Liver (tissue), 8 donors: ENCODE measurements at regions not wholly inside any gene's neighbourhood (a gene's known extent, or its start where the extent isn't known, plus 50 kb on each side); places are given as distances from the start of the nearest gene placed in this dataset.
A peak's percentile ranks its signal among the peaks of the same experiment; 100 is the strongest.

ENCODE experiments used
- DNase-seq: peaks from one replicate; pipeline ENCODE4 v3.0.0-alpha.2; 2017; ENCODE audit warnings: low spot score
- H3K27ac ChIP-seq, 2 donors: one replicate each; pipeline ENCODE4 v1.7.0; 2013; ENCODE audit warnings: inconsistent platforms in 2 of 2, low read length in 2 of 2, control low read depth in 1 of 2, low read depth in 1 of 2, mild to moderate bottlenecking in 1 of 2
- H3K27me3 ChIP-seq, 4 donors: one replicate each; pipeline versions ENCODE4 v1.6.1 to v1.7.0; 2013; ENCODE audit warnings: low read length in 3 of 4, inconsistent platforms in 1 of 4, mild to moderate bottlenecking in 1 of 4, moderate library complexity in 1 of 4; ENCODE audit not compliant: control insufficient read depth in 4 of 4, insufficient read depth in 4 of 4
- H3K36me3 ChIP-seq, 4 donors: one replicate each; pipeline versions ENCODE4 v1.6.1 to v1.7.0; 2013; ENCODE audit warnings: low read length in 3 of 4, mild to moderate bottlenecking in 3 of 4, low read depth in 1 of 4, moderate library complexity in 1 of 4; ENCODE audit not compliant: control insufficient read depth in 4 of 4, insufficient read depth in 3 of 4
- H3K4me1 ChIP-seq, 4 donors: one replicate each; pipeline versions ENCODE4 v1.6.1 to v1.7.0; 2013; ENCODE audit warnings: low read length in 3 of 4, mild to moderate bottlenecking in 3 of 4, moderate library complexity in 1 of 4; ENCODE audit not compliant: control insufficient read depth in 4 of 4, insufficient read depth in 4 of 4
- H3K4me3 ChIP-seq, 3 donors: one replicate each; pipeline versions ENCODE4 v1.6.1 to v1.7.0; 2013; ENCODE audit warnings: low read length in 3 of 3, control low read depth in 1 of 3, low read depth in 1 of 3, mild to moderate bottlenecking in 1 of 3
- H3K9ac ChIP-seq, 2 donors: one replicate each; pipeline ENCODE4 v1.7.0; 2013; ENCODE audit warnings: low read length in 2 of 2, mild to moderate bottlenecking in 2 of 2, moderate library complexity in 2 of 2, control low read depth in 1 of 2, low read depth in 1 of 2
- H3K9me3 ChIP-seq, 4 donors: one replicate each; pipeline versions ENCODE4 v1.6.1 to v1.7.0; 2013; ENCODE audit warnings: low read length in 3 of 4; ENCODE audit not compliant: control insufficient read depth in 4 of 4
- EGR1 ChIP-seq, 2 donors: IDR thresholded peaks; 2 replicates each; pipeline ENCODE4 v1.6.1; 2016 to 2018; ENCODE audit warnings: antibody characterized with exemption in 2 of 2, low read depth in 2 of 2
- GABPA ChIP-seq, 2 donors: IDR thresholded peaks in 1 of 2; conservative IDR thresholded peaks in 1 of 2; 2 replicates each; pipeline ENCODE4 v1.6.1; 2016; ENCODE audit warnings: antibody characterized with exemption in 2 of 2, mild to moderate bottlenecking in 1 of 2, moderate library complexity in 1 of 2
- HNF4A ChIP-seq, 2 donors: conservative IDR thresholded peaks; 2 replicates each; pipeline ENCODE4 v1.6.1; 2016; ENCODE audit warnings: antibody characterized with exemption in 2 of 2, mild to moderate bottlenecking in 2 of 2
- HNF4G ChIP-seq: IDR thresholded peaks from 2 replicates; pipeline ENCODE4 v1.6.1; 2016; ENCODE audit warnings: antibody characterized with exemption
- NR2F2 ChIP-seq: IDR thresholded peaks from 2 replicates; pipeline ENCODE4 v1.6.1; 2016; ENCODE audit warnings: antibody characterized with exemption
- RXRA ChIP-seq, 2 donors: IDR thresholded peaks; 2 replicates each; pipeline ENCODE4 v1.6.1; 2017 to 2018; ENCODE audit warnings: antibody characterized with exemption in 2 of 2, mild to moderate bottlenecking in 1 of 2
- SP1 ChIP-seq: IDR thresholded peaks from 2 replicates; pipeline ENCODE4 v1.6.1; 2018; ENCODE audit warnings: antibody characterized with exemption, mild to moderate bottlenecking
- YY1 ChIP-seq: IDR thresholded peaks from 2 replicates; pipeline ENCODE4 v1.6.1; 2016; ENCODE audit warnings: antibody characterized with exemption, mild to moderate bottlenecking
- WGBS: extraction: QIAGEN DNeasy Blood & Tissue Kit; methylation state at CpG from one replicate; pipeline ENCODE4 v1.1.7; 2013; 5-methylcytosine and 5-hydroxymethylcytosine counted together
- TF ChIP-seq, protein P1 (sequence below): fragments of 150-350 bp; IDR thresholded peaks from 2 replicates; pipeline ENCODE4 v1.5.1; 2017; ENCODE audit warnings: improper control_type of control experiment, low read depth, low read length; ENCODE audit not compliant: missing input control
- TF ChIP-seq, protein P2 (sequence below): IDR thresholded peaks from 2 replicates; pipeline ENCODE4 v1.6.1; 2016; ENCODE audit warnings: antibody characterized with exemption
- TF ChIP-seq, protein P3 (sequence below): IDR thresholded peaks from 2 replicates; pipeline ENCODE4 v1.6.1; 2016; ENCODE audit warnings: antibody characterized with exemption
- TF ChIP-seq, protein P4 (sequence below): IDR thresholded peaks from 2 replicates; pipeline ENCODE4 v1.6.1; 2016; ENCODE audit warnings: antibody characterized with exemption
- donor health status: healthy.
- donor health status: healthy.
- donor health status: healthy.
- donor health status: healthy.
- donor health status: healthy.

DNA sequence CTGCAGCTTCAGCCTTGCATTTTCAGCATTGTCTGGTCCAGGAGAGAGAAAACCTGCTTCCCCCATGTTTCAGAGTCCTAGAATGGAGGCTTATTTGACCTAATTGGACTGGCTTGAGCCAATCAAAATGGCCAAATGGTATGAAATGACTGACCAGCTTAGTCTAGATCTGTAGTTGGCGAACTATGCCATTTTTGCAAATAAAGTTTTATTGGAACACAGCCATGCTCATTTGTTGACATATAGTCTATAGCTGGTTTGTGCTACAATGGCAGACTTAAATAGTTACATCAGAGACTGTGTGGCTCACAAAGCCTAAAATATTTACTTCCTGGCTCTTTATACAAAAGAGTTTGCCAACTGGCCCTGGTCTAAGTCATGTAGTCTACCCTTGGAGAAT, 180.8 kb downstream of the HS3ST3B1 start:
- Histone ChIP-seq H3K4me1 (no peaks in the 10 kb centered on the region), H3K4me3 (no peak overlapping the region), H3K27me3 (no peaks in the 10 kb centered on the region), H3K36me3 (peaks cover 0 to 2% (median 0%) of the 10 kb centered on the region in 4 donors), H3K9me3 (no peaks in the 10 kb centered on the region), H3K9ac (no peak overlapping the region), H3K27ac (no peak overlapping the region)
- DNase-seq = no peak
- WGBS = 94% methylated on average over 1 of the region's 1 CpG
- TF ChIP-seq HNF4G = no peak

DNA sequence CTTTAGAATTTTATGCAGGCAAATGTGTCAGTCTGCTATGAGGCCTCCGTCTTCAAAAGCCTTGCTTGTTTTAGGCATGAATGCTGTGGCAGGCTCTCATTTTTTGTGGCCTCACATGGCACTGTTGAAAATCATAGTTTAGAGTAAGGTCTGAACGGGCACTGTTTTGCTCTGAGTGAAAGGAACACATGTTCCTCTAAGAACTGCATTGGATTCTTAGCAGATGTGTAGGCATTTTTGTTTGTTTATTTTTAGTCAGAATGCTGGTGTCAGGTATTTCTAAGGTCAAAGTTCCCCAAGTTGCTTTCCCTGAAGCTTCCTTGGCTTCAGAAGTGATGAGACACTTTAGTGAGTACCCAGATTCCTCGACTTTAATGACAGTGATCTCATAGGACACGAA, 173.7 kb downstream of the HS3ST3B1 start:
- Histone ChIP-seq H3K27me3 (no peaks in the 10 kb centered on the region), H3K9ac (no peak overlapping the region), H3K36me3 (peaks cover 0 to 3% (median 0%) of the 10 kb centered on the region in 4 donors), H3K27ac (no peak overlapping the region), H3K4me1 (no peaks in the 10 kb centered on the region), H3K4me3 (no peak overlapping the region), H3K9me3 (no peaks in the 10 kb centered on the region)
- TF ChIP-seq SP1 = no peak
- TF ChIP-seq, protein P1, sequence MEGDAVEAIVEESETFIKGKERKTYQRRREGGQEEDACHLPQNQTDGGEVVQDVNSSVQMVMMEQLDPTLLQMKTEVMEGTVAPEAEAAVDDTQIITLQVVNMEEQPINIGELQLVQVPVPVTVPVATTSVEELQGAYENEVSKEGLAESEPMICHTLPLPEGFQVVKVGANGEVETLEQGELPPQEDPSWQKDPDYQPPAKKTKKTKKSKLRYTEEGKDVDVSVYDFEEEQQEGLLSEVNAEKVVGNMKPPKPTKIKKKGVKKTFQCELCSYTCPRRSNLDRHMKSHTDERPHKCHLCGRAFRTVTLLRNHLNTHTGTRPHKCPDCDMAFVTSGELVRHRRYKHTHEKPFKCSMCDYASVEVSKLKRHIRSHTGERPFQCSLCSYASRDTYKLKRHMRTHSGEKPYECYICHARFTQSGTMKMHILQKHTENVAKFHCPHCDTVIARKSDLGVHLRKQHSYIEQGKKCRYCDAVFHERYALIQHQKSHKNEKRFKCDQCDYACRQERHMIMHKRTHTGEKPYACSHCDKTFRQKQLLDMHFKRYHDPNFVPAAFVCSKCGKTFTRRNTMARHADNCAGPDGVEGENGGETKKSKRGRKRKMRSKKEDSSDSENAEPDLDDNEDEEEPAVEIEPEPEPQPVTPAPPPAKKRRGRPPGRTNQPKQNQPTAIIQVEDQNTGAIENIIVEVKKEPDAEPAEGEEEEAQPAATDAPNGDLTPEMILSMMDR = no peak
- no peak for DNase-seq
- WGBS = 92% methylated on average over 4 of the region's 4 CpGs

DNA sequence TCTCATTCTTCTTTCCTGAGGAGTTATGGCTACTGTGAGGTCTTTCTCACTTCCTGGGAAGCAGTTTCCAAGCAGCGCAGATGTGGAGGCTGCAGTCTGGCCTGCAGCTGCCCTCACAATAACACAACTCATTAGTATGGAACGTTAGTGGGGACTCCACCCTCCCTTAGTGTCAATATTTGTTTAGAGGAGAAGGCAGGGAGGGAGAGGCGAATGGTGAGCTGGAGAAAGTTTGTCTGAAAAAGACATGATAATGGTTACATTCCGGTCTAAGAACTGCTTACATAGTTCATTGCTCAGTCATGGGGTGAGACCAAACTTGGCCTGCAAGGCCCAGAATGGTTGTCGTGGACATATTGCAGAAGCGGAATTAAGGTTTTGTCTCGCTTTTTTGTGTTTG, 170.2 kb downstream of the HS3ST3B1 start:
- Histone ChIP-seq H3K4me1 (no peaks in the 10 kb centered on the region), H3K36me3 (peaks cover 0 to 2% (median 0%) of the 10 kb centered on the region in 4 donors), H3K27me3 (no peaks in the 10 kb centered on the region), H3K9me3 (no peaks in the 10 kb centered on the region), H3K4me3 (no peak overlapping the region), H3K27ac (no peak overlapping the region), H3K9ac (no peak overlapping the region)
- DNase-seq = no peak
- TF ChIP-seq SP1 = peak; percentile 11
- TF ChIP-seq, protein P2, sequence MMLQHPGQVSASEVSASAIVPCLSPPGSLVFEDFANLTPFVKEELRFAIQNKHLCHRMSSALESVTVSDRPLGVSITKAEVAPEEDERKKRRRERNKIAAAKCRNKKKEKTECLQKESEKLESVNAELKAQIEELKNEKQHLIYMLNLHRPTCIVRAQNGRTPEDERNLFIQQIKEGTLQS = no peak
- TF ChIP-seq, protein P3, sequence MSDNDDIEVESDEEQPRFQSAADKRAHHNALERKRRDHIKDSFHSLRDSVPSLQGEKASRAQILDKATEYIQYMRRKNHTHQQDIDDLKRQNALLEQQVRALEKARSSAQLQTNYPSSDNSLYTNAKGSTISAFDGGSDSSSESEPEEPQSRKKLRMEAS = no peak
- no peak for TF ChIP-seq HNF4G
- peak in 1 of 2 donors; percentile 43 for TF ChIP-seq RXRA (IDR thresholded peaks at IDR 0.05)
- peak; percentile 34 for TF ChIP-seq NR2F2
- TF ChIP-seq HNF4A (conservative IDR thresholded peaks at IDR 0.05) = no peak
- no peak for TF ChIP-seq EGR1 (IDR thresholded peaks at IDR 0.05; ENCODE audit: low read depth in 2 of 2)
- TF ChIP-seq, protein P4, sequence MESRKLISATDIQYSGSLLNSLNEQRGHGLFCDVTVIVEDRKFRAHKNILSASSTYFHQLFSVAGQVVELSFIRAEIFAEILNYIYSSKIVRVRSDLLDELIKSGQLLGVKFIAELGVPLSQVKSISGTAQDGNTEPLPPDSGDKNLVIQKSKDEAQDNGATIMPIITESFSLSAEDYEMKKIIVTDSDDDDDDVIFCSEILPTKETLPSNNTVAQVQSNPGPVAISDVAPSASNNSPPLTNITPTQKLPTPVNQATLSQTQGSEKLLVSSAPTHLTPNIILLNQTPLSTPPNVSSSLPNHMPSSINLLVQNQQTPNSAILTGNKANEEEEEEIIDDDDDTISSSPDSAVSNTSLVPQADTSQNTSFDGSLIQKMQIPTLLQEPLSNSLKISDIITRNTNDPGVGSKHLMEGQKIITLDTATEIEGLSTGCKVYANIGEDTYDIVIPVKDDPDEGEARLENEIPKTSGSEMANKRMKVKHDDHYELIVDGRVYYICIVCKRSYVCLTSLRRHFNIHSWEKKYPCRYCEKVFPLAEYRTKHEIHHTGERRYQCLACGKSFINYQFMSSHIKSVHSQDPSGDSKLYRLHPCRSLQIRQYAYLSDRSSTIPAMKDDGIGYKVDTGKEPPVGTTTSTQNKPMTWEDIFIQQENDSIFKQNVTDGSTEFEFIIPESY = no peak
- no peak for TF ChIP-seq GABPA (IDR thresholded peaks at IDR 0.05 in 1 of 2, conservative IDR thresholded peaks at IDR 0.05 in 1 of 2)
- TF ChIP-seq YY1 = peak; percentile 23
- 48% methylated on average over 7 of the region's 7 CpGs for WGBS
